HFF-Myc (cell line): ENCODE measurements at regions not wholly inside any gene's neighbourhood (a gene's known extent, or its start where the extent isn't known, plus 50 kb on each side); places are given as distances from the start of the nearest gene placed in this dataset.

ENCODE experiments used
- DNase-seq: peaks from one replicate; pipeline ENCODE4 v3.0.0-alpha.2; 2011; ENCODE audit warnings: low read depth; ENCODE audit errors: extremely low read depth
- H3K4me3 ChIP-seq: replicated peaks from 2 replicates; pipeline ENCODE4 v1.5.1; 2011; ENCODE audit warnings: low read depth, mild to moderate bottlenecking, control low read depth, low read length
- CTCF ChIP-seq: IDR thresholded peaks from 2 replicates; pipeline ENCODE4 v1.5.1; 2012; ENCODE audit warnings: mild to moderate bottlenecking, low read depth, low read length, control low read depth; ENCODE audit errors: missing control alignments

- no peak for TF ChIP-seq CTCF
- no peak overlapping the region for H3K4me3 ChIP-seq
- no peak for DNase-seq
These were observed 656.2 kb downstream of the KCNJ2 start for GRCh38 chr17:70825321-70826125.

GRCh38 chr17:70829876-70830275 is 660.5 kb downstream of the KCNJ2 start:
- no peak overlapping the region for H3K4me3 ChIP-seq
- TF ChIP-seq CTCF, result no peak
- no peak for DNase-seq

GRCh38 chr17:70834039-70834438 is 664.7 kb downstream of the KCNJ2 start:
- DNase-seq, result no peak
- no peak for TF ChIP-seq CTCF
- no peak overlapping the region for H3K4me3 ChIP-seq

GRCh38 chr17:70848785-70849184 is 679.5 kb downstream of the KCNJ2 start:
- no peak for DNase-seq
- H3K4me3 ChIP-seq, result no peak overlapping the region
- no peak for TF ChIP-seq CTCF

GRCh38 chr17:70855401-70856054 is 686.2 kb downstream of the KCNJ2 start:
- H3K4me3 ChIP-seq, result no peak overlapping the region
- DNase-seq, result no peak
- no peak for TF ChIP-seq CTCF

GRCh38 chr17:70857351-70857750 is 688.0 kb downstream of the KCNJ2 start:
- TF ChIP-seq CTCF, result no peak
- no peak for DNase-seq
- H3K4me3 ChIP-seq, result no peak overlapping the region
